ENCODE measurements at regions not wholly inside any gene's neighbourhood (a gene's known extent, or its start where the extent isn't known, plus 50 kb on each side); places are given as distances from the start of the nearest gene placed in this dataset.
"Not testable (repeated sequence)": the region's sequence is repeated elsewhere in the genome, so short reads cannot be mapped to it uniquely, and the experiment has no call there.

DNA sequence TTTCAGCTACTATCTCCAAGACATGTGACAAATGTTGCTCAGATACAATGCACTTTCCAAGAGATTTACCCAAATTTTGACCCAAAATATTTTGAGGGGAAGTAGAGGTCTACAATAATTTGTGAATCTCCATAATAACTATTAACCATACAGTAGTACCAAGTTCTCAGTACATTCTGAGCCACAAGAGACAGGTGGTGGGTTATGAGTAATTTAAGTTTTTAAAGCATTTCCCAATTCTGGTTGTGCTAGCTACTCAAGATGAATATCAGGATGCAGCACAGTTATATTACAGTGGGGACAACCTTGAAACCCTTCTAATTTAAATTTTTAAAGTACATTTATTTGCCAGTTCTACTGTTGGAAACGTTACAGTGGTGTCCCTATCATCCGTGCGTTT is 92.2 kb upstream of the MITF start:
- DNase-seq, result no peak

GRCh38 chr3:69646287-69647067 is 92.8 kb upstream of the MITF start:
- DNase-seq, result no peak

GRCh38 chr3:69642606-69643005 is 96.7 kb upstream of the MITF start:
- DNase-seq, result no peak

DNA sequence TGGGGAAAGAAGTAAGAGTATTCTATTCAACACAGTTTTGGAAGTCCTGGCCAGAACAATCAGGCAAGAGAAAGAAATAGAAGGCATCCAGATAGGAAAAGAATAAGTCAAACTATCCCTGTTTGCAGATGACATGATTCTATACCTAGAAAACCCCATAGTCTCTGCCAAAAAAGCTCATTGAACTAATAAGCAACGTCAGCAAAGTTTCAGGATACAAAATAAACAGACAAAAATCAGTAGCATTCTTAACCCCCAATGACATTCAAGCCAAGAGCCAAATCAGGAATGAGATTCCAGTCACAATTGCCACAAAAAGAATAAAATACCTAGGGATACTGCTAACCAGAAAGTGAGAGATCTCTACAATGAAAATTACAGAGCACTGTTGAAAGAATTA is 99.4 kb upstream of the MITF start:
- no peak for DNase-seq

DNA sequence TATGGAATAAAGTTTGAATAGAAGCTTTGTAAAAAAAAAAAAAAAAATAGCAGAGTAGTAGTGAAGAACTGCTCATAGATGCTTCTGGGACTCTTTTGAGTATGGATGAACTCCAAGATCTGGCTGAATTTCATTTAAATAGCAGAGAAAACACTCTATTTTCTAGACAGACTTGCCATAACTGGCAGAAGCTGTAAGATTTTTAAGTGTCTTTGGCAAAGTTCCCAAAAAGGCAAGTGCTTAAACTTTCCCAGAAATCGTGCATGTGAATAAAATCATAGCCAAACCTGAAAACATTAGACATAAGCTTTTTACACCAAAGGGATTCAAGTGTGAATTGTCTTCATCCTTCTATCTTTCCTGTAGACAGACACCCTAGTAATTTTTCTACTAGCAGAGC is 110.3 kb upstream of the MITF start:
- no peak for DNase-seq

DNA sequence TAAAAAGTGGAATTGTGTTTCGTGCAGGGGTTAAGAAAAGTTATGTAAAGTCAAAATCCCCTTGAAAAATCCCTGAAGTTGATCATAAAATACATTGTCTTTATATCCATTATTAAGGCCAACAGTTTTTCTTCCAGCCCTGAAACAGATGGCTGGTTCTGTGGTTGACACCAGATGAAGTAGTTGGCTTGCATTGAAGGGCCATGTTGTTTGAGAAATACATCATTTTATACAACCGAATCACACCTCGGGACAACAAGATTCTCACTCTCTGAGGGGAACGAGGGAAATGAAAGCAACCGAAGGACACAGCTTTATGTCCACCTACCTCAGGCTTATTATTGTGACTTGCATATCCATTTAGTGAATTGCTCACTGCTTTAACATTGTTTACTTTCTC is 126.0 kb upstream of the MITF start:
- DNase-seq, result no peak

DNA sequence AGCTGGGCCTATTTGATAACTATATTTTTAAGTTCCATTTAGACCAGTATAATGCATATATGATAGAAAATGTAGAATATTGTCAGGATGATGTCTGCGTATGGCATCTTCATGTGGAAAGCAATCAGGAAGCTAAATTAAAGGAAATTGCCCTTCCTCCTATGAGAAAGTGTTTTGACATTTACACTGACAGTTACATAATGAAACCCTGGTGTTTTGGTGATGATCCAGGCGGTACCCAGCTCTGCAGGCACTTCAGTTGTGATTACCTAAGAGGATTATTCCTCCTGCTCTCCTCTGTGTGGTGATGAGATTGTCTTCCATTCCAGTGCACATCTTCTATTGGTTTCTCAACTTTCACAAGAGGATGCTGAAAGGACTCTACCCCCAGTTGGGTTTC is 126.5 kb upstream of the MITF start:
- DNase-seq, result no peak

- not testable (repeated sequence) for DNase-seq
Observed at GRCh38 chr3:69609566-69609965, 129.7 kb upstream of the MITF start.

DNA sequence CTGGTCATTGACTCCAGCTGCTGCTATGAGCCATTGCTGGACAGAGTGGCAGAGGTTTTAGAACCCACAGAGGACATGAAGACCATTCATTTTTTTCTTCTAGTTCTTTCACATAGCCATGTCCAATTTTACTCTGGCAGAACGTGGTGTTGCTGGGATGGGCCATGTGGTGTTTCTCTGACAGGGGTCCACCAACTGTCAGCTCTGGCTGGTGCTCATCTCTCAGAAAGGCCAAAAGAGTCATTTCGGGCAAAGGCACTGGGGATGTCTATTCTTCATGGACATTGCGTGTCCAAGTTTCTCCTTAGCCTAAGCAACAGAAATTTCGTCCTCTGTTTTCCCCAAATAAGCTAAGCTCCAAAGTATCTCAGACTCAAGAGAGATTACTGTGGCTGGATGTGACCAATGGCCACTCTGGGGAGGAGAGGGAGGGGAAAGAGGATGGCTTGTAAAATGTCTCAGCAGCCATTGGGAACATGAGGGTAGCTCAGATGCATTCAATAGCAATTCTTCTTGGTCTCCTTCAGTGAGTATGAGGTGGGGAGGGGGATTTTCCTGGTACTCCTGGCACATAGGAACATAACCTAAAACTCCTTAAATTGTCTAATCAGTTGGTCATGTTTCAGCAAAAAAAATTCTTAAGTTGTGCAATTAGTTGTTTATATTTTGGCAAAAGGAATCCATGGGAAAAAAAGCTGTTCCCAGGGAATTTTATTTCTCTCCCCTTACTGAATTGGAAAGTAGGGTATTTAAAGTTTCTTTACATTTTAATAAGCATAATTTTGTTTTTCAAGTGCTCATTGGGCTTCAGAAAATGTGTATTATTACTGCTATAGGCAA is 131.6 kb upstream of the MITF start:
- no peak for DNase-seq

DNA sequence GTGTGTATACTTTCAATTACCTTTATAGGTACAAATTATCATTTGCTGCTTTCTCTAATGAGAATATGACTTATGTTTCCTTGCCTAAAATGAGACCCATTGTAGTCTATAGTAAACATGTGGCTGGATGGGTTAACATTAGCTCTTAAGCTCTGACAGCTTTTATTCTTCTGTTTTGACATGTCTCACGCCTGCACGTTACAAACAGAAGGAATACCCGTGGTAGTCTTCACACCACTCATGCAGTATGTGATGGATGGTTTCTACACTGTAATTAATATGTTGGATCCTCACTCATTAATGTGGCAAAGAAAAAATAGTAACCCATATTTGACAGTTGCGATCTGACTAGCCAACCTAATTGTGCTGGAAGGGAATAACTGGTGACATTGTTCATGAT is 133.4 kb upstream of the MITF start:
- no peak for DNase-seq

DNA sequence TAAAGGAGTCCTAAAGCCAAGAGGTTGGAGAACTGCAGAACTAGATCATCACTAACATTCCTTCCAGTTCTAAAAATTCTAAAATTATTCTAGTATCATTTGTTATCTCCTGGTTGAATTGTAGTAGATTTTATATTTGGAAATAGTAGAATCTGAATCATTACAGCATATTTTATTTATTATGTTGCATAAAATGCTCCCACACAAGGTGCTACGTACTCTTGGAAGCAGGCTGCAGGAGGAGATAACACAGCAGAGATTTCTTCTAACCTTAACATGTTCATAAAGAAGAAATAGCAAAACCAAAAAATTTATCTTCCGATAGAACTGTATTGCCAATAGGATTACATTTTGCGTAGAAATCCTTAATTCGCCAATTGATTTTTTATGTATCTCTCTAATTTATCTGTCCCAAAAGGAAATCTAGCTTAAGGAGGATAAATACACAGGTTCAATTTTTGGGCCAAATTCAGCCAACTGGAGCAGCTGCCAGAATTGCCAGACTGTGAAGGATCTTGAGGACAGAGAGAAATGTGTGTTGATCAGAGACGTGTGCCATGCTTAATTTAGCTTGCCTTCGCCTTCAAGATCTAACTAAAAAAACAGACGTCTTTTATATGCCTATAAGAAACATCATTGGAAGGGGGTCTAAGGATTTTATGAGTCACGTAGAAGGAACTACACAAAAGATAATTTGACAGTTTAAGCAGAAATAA is 134.4 kb upstream of the MITF start:
- DNase-seq, result no peak

DNA sequence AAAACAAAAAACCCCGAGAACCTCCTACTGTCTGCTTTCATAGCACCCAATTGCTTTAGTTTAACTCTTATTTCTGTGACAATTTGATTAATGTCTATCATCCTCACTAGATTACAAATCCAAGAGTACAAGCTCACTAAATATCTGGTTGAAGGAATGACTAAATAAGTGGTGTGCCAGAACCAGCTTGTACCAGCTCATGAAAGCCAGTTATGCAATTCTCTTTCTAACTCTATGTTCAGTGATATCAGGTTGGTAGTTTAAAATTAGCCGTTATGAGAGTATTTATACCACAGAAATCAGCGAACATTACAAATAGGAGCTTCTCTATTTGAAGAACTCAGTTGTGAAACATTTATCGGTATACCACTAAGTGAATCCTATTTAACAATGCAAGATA is 137.2 kb upstream of the MITF start:
- DNase-seq, result no peak

DNA sequence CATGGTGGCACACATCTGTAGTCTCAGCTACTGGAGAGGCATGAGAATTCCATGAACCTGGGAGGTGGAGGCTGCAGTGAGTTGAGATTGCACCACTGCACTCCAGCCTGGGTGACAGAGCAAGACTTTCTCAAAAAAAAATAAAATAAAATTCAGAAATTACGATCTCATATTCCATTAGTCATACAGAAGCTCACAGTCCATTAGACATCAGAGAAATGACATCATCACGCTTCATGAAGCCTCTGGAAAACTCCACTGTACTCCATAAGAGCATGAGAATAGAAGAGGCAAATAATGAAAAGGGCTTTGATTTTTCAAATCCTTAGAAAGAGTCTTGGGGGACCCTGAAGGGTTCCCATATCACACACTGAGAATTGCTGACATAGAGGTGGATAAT is 145.0 kb upstream of the MITF start:
- DNase-seq, result no peak

- DNase-seq, result no peak
Observed at GRCh38 chr3:69591164-69591736, 148.0 kb upstream of the MITF start.

DNA sequence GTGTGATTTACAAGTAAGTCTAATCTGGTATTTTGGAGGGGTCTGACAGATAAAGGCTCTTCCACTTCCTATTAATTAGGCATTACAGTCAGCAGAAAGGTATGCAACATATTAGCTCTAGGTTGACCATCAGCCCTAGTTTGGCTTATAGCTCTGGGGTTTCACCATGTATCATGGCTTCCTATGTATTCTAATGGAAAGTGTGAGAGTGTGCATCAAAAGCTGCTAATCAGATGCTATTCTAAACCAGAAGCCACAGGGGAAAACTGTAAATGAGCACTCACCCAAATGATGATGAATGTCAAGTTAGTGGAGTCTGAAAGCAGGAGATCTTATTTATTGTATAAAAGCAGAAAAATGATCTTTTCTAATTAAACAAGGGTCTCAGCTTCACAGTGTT is 149.2 kb upstream of the MITF start:
- no peak for DNase-seq

DNA sequence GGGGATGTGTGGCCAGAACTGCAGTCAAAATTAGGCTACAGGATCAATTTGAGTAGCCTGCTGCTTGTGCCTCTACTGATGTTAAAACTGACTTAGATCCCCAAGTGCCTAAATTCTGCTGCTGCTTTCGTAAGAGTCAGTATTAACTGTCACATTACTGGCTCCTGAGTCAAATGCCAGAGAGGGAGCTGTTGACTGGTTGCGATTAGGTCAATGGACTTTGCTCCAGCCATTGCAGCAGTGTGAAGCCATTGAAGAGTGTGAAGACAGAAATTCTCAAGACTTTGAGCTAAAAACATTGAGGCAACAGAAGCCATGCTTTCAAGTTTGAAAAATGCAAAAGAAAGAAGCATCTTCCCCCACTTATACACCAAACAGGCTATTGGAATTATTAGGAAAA is 151.1 kb upstream of the MITF start:
- no peak for DNase-seq

- DNase-seq, result no peak
Observed at GRCh38 chr3:69585472-69585871, 153.8 kb upstream of the MITF start.

- no peak for DNase-seq
Observed at GRCh38 chr3:69582044-69582443, 157.2 kb upstream of the MITF start.

- DNase-seq, result no peak
Observed at GRCh38 chr3:69579306-69580041, 159.8 kb upstream of the MITF start.

GRCh38 chr3:69569520-69569919 is 169.7 kb upstream of the MITF start:
- no peak for DNase-seq

DNA sequence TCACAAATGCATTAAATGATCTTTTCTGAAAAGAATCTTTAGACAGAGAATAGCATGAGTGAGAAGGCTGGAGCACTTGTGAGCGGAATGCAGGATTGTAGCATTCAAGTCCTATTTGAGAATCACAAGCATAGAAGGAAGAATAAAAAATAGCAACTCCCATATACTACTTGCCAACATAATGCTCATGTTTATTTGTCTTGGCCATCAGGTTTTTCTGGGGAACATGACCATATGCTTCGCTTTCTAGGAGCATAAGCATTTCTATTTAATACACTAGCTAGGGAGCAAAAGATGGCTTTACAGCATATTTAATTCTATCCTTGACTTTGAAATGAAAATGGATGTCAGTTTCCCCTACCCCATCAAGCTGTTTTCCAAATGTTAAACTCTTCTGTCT is 170.3 kb upstream of the MITF start:
- DNase-seq, result no peak

- no peak for DNase-seq
Observed at GRCh38 chr3:69568458-69568857, 170.8 kb upstream of the MITF start.

DNA sequence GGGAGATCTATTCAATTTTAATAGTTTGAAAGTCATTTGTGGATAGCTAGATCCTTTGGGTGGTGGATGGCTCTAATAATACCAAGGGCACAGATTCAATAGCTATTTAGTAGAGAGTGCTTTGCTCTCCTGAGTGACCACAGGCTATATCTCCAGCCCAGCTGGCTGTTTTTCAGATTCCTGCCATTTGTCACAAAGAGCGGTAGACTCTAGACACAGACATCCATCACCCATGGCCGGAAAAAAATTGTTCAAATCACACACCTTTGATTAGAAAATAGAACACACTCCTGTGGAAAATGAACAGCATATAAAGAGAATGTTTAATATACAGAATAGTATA is 171.6 kb upstream of the MITF start:
- no peak for DNase-seq

All from HCEC 1CT (cell line).